GM18517 (cell line): ENCODE measurements at regions not wholly inside any gene's neighbourhood (a gene's known extent, or its start where the extent isn't known, plus 50 kb on each side); places are given as distances from the start of the nearest gene placed in this dataset.

Experiments used
- ATAC-seq: cut with Tn5 transposase; IDR thresholded peaks from one replicate; pipeline ENCODE4 v1.9.1; 2021; ENCODE audit warnings: mild to moderate bottlenecking, moderate library complexity; ENCODE audit not compliant: unreplicated experiment

GRCh38 chr16:85433477-85433876 lies 179.6 kb upstream of the GSE1 start:
- no peak for ATAC-seq

- no peak for ATAC-seq
These were observed 177.8 kb upstream of the GSE1 start for GRCh38 chr16:85435286-85435685.

DNA sequence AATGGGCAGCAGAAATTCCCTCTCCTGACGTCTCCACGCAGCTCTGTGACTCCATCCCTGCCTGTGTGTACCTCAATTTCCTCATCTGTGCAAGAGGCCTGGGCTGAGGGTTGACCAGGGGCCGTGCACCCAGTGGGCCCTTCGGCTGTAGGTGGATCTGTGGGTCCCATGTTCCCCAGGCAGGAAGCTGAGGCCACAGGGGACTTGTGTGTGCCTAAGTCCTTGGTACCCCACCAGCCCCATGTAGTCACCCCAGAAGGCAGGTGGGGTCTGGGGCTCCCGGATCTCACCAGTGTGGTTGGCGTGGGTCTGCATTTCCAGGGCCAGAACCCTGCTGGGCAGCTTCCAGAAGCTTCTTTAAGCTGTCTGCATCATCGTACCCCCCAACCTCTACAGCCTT lies 177.4 kb upstream of the GSE1 start:
- no peak for ATAC-seq

GRCh38 chr16:85436207-85436606 lies 176.9 kb upstream of the GSE1 start:
- no peak for ATAC-seq

DNA sequence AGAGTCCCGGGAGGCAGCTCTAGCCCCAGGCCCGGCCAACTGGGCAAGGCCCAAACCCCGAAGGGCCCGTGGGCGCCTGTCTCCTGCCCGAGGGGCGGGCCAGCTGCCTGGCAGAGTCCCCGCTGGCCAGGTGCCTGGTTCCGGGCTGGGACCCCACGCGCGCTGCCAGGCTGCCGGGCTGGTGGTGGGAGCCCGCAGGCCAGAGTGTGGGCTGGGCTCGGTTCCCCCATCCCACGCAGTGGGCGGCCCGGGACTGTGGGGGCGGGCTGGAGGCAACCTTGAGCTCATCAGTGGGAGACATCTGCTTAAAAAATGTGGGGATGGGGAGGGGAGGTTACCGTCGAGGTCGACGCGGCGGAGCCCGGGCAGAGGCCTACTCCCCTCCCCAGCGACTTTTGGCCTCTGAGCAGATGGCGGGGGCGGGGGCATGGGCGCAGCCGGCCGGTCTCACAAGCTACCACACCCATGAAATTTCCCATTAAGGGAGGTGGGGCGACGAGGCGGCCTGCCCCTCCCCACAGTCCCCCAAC lies 176.4 kb upstream of the GSE1 start:
- no peak for ATAC-seq

GRCh38 chr16:85437166-85438052 lies 175.7 kb upstream of the GSE1 start:
- no peak for ATAC-seq

- no peak for ATAC-seq
These were observed 174.0 kb upstream of the GSE1 start for GRCh38 chr16:85438981-85439685.

- no peak for ATAC-seq
These were observed 172.4 kb upstream of the GSE1 start for GRCh38 chr16:85440744-85441143.

DNA sequence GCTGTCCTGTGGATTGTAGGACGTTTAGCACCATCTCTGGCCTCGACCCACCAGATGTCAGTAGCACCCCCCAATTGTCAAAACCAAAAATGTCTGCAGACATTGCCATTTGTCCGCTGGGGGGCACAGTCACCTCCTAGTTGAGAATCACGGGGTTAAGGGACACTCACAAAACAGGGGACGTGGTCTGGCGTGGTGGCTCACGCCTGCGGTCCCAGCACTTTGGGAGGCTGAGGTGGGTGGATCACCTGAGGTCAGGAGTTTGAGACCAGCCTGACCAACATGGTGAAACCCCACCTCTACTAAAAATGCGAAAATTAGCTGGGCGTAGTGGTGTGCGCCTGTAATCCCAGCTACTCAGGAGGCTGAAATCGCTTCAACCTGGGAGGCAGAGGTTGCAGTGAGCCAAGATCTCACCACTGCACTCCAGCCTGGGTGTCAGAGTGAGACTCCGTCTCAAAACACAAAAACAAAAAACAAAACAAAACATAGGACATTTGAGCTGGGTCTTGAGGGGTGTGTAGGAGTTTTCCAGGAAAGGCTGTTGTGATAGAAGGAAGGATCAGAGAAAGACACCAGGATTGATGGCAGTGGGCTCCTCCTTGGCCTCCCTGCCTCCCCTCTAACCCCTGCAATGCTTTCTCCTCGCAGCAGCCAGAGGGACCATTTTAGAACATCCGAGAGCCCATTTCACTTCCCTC lies 171.8 kb upstream of the GSE1 start:
- ATAC-seq = no peak

- ATAC-seq = no peak
These were observed 171.0 kb upstream of the GSE1 start for GRCh38 chr16:85441890-85442670.

GRCh38 chr16:85443116-85443515 lies 170.0 kb upstream of the GSE1 start:
- no peak for ATAC-seq

DNA sequence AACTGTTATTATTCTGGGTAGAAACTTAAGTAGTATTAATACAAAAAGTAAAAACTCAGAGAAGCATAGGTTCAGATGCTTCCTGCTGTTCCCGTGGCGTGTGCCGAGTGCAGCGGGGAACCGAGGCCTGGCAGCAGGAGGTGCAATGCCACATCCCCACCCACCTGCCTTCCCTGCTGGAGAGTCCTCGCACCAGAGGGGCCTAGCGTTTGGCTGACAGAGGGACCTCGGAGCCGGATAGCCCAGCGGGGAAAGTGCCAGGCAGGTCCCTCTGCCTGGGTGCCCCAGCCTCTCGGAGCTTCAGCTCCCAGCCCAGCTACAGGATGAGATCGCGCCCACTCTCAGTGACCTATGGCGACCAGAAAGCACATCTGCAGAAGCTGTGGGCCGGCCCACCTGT lies 169.6 kb upstream of the GSE1 start:
- no peak for ATAC-seq

- ATAC-seq = no peak
These were observed 167.9 kb upstream of the GSE1 start for GRCh38 chr16:85445064-85445778.

DNA sequence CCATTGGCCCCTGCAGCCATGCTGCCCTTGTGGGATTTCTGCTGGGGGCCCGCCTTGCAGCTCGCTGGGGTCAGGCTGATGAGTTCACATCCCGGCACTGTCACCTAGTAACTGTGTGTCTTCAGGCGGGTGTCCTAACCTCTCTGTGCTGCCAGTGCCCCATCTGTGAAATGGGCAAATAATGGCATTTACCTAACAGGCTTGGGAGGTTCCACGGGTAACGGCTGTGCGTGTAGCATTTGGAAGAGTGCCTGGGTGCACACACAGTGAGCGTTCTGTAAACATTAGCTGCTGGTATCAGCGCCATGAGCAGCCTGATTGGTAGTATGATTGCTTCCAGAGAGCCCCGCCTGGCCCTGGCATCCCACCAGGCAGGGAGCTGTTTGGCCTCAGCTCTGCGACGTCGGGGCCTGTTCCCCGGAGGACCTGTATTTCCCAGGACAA lies 167.3 kb upstream of the GSE1 start:
- ATAC-seq = no peak

- peak; percentile 69 for ATAC-seq
These were observed 166.0 kb upstream of the GSE1 start for GRCh38 chr16:85446951-85447692.

DNA sequence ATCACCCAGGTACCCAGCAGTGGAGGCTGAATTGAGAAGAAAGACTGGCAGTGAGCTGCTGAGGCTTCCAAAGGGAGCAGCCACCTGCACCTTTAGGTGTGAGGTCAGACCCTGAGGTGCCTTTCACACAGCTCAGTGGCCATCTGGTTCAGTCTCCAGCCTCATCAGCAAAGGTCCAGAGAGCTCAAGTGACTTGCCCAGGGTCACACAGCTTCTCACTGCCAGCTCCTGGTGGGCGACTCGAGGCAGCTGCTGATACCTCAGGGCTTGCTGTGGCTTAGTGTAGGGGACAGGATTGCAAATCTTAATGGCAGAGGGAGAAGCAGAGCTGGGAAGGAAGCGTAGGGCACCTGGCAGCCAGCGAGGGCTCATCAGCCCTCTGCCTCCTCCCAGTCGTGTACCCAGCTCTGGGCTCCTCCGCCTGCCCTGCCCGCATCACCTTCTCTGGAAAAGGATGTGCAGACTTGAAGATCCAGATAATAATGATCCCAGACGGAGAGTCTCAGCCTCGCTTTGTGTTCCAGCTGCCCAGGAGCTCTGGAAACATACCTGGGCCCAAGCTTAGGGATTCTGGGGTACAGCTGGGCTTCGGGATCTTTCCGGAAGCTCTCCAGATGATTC lies 165.3 kb upstream of the GSE1 start:
- ATAC-seq = no peak

GRCh38 chr16:85448557-85449190 lies 164.4 kb upstream of the GSE1 start:
- no peak for ATAC-seq

- no peak for ATAC-seq
These were observed 163.8 kb upstream of the GSE1 start for GRCh38 chr16:85449191-85449884.
